NK-92 treated with Interleukin-12 subunit alpha and Interleukin-12 subunit beta, amount 100 ng/mL, for 24 hours (cell line): ENCODE measurements at regions not wholly inside any gene's neighbourhood (a gene's known extent, or its start where the extent isn't known, plus 50 kb on each side); places are given as distances from the start of the nearest gene placed in this dataset.

Experiments
- DNase-seq: peaks from one replicate; lab custom pipeline; 2025; lab: John Stamatoyannopoulos, UW

- DNase-seq, result no peak
These were observed 1324.6 kb downstream of the LRFN5 start for GRCh38 chr14:42931308-42931707.

GRCh38 chr14:42929806-42930480, 1323.3 kb downstream of the LRFN5 start:
- no peak for DNase-seq

- no peak for DNase-seq
These were observed 1320.6 kb downstream of the LRFN5 start for GRCh38 chr14:42927313-42927712.

- DNase-seq, result no peak
These were observed 1315.2 kb downstream of the LRFN5 start for GRCh38 chr14:42921901-42922300.

GRCh38 chr14:42918615-42919014, 1311.9 kb downstream of the LRFN5 start:
- DNase-seq, result no peak

GRCh38 chr14:42911642-42912041, 1305.0 kb downstream of the LRFN5 start:
- DNase-seq, result no peak

GRCh38 chr14:42909659-42910058, 1303.0 kb downstream of the LRFN5 start:
- DNase-seq, result no peak

- no peak for DNase-seq
These were observed 1286.5 kb downstream of the LRFN5 start for GRCh38 chr14:42893183-42893582.

- no peak for DNase-seq
These were observed 1277.4 kb downstream of the LRFN5 start for GRCh38 chr14:42884100-42884499.

- no peak for DNase-seq
These were observed 1271.0 kb downstream of the LRFN5 start for GRCh38 chr14:42877716-42878115.

- no peak for DNase-seq
These were observed 1266.1 kb downstream of the LRFN5 start for GRCh38 chr14:42872786-42873185.

GRCh38 chr14:42869681-42870080, 1263.0 kb downstream of the LRFN5 start:
- DNase-seq, result no peak

- no peak for DNase-seq
These were observed 1255.4 kb downstream of the LRFN5 start for GRCh38 chr14:42862114-42862513.

GRCh38 chr14:42860371-42860770, 1253.7 kb downstream of the LRFN5 start:
- DNase-seq, result no peak

- DNase-seq, result no peak
These were observed 1249.4 kb downstream of the LRFN5 start for GRCh38 chr14:42856106-42856505.

GRCh38 chr14:42855085-42855484, 1248.4 kb downstream of the LRFN5 start:
- DNase-seq, result no peak

- no peak for DNase-seq
These were observed 1247.4 kb downstream of the LRFN5 start for GRCh38 chr14:42854061-42854460.

GRCh38 chr14:42848652-42849051, 1242.0 kb downstream of the LRFN5 start:
- no peak for DNase-seq

GRCh38 chr14:42814817-42815216, 1208.1 kb downstream of the LRFN5 start:
- no peak for DNase-seq

GRCh38 chr14:42806909-42807315, 1200.2 kb downstream of the LRFN5 start:
- DNase-seq, result no peak

GRCh38 chr14:42804141-42804540, 1197.5 kb downstream of the LRFN5 start:
- no peak for DNase-seq

- no peak for DNase-seq
These were observed 1195.7 kb downstream of the LRFN5 start for GRCh38 chr14:42802346-42802745.

- DNase-seq, result no peak
These were observed 1185.5 kb downstream of the LRFN5 start for GRCh38 chr14:42792166-42792565.

- DNase-seq, result no peak
These were observed 1176.1 kb downstream of the LRFN5 start for GRCh38 chr14:42782754-42783153.
